Esophagus muscularis mucosa (tissue), 4 donors: ENCODE measurements at regions not wholly inside any gene's neighbourhood (a gene's known extent, or its start where the extent isn't known, plus 50 kb on each side); places are given as distances from the start of the nearest gene placed in this dataset.

ENCODE experiments used
- EP300 ChIP-seq: sonication (generic); formaldehyde crosslinking; IDR thresholded peaks from one replicate; pipeline ENCODE4 v1.6.1; 2017; ENCODE audit warnings: antibody characterized with exemption
- POLR2A ChIP-seq: fragments of 450-650 bp; IDR thresholded peaks from one replicate; pipeline ENCODE4 v1.6.1; 2017; ENCODE audit warnings: antibody characterized with exemption, moderate library complexity, mild to moderate bottlenecking, low read depth
- POLR2AphosphoS5 ChIP-seq, 2 donors: sonication (generic); formaldehyde crosslinking; IDR thresholded peaks; one replicate each; pipeline ENCODE4 v1.6.1; 2017; ENCODE audit warnings: antibody characterized with exemption in 2 of 2
- TF ChIP-seq, protein P1 (sequence below), 3 experiments: fragments of 200-600 bp in 2 of 3; fragments of 450-650 bp in 1 of 3; sonication (generic) in 2 of 3; IDR thresholded peaks; one replicate each; pipeline ENCODE4 v1.5.1; 2017 to 2019; ENCODE audit warnings: antibody characterized with exemption in 3 of 3, mild to moderate bottlenecking in 2 of 3, moderate library complexity in 1 of 3

- TF ChIP-seq, protein P1, sequence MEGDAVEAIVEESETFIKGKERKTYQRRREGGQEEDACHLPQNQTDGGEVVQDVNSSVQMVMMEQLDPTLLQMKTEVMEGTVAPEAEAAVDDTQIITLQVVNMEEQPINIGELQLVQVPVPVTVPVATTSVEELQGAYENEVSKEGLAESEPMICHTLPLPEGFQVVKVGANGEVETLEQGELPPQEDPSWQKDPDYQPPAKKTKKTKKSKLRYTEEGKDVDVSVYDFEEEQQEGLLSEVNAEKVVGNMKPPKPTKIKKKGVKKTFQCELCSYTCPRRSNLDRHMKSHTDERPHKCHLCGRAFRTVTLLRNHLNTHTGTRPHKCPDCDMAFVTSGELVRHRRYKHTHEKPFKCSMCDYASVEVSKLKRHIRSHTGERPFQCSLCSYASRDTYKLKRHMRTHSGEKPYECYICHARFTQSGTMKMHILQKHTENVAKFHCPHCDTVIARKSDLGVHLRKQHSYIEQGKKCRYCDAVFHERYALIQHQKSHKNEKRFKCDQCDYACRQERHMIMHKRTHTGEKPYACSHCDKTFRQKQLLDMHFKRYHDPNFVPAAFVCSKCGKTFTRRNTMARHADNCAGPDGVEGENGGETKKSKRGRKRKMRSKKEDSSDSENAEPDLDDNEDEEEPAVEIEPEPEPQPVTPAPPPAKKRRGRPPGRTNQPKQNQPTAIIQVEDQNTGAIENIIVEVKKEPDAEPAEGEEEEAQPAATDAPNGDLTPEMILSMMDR (IDR thresholded peaks at IDR 0.05) = no peak
- no peak for TF ChIP-seq POLR2AphosphoS5 (IDR thresholded peaks at IDR 0.05)
- no peak for TF ChIP-seq EP300
- no peak for TF ChIP-seq POLR2A
Measured at GRCh38 chr12:59491877-59492276, 104.0 kb upstream of the SLC16A7 start.
